SK-MEL-5 (cell line): ENCODE measurements at regions not wholly inside any gene's neighbourhood (a gene's known extent, or its start where the extent isn't known, plus 50 kb on each side); places are given as distances from the start of the nearest gene placed in this dataset.

Experiments
- DNase-seq: peaks from one replicate; pipeline ENCODE4 v3.0.0-alpha.2; 2016; ENCODE audit warnings: low read depth, low spot score
- in situ Hi-C: cut with HindIII; loops from 2 replicates; pipeline ENCODE4 v1.10.0; 2016; ENCODE audit warnings: low sequenced_read_pairs, high pct_unique_total_duplicates, low pct_unique_long_range_greater_than_20kb

- DNase-seq = no peak
- in situ Hi-C loops = no loop called here
Observed at GRCh38 chr18:51578406-51578980, 381.0 kb upstream of the MEX3C start.

GRCh38 chr18:51580580-51580979 is 383.1 kb upstream of the MEX3C start:
- DNase-seq = no peak
- in situ Hi-C loops = no loop called here

DNA sequence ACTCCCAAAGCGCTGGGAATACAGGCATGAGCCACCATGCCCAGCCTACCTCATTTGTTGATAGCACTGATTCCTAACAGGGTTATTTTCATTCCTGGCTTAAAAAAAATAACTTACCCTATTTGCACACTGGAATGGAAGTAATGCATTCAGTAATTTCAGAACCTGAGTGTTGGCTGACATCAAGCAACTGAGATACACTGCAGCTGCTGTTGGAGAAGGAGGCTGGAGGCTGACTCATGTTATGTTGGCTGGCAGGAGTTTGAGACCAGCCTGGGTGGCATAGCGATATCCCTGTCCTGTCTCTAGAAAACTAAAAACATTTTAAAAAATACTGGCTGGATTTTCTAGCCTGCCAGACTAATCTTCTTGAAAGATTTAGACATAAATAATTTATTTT is 385.1 kb upstream of the MEX3C start:
- in situ Hi-C loops = no loop called here
- no peak for DNase-seq

GRCh38 chr18:51588616-51589015 is 391.1 kb upstream of the MEX3C start:
- DNase-seq = no peak
- in situ Hi-C loops = no loop called here

DNA sequence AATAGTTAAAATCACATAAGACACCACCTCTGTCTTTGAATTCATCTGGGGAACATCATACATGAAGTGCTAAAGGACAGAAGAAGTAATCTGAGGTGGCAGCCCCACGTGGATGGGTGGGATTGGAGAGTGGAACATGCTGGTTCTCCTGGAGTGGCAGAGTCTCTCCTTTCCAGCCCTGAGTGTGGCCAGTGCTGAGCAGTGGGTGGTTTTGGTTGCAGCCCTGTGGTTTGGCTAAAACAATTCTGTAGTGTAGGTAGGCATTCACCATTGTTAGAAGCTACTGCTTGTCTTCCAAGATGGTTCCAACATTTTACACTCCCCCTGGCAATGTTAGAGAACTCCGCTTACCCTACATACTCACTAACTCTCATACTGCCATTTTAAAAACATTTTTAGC is 396.4 kb upstream of the MEX3C start:
- no peak for DNase-seq
- in situ Hi-C loops = no loop called here

DNA sequence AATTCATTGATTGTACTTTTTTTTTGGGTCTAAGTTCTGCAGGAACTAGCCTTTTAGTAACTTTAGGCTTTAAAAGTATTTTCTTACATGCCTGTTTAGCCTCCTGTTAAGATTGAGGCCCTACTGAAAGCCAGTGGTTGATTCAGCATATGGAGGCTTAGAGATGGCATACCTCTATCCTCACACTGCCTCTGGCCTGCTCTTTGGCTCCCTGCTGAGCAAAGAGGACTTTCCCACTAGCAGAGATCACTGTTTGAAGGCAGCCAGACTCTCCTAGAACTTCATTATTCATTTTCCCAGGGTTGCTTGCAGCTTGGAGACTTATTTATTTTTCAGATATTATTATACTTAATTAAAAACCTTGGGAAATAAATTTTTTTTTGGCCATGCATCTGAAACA is 405.6 kb upstream of the MEX3C start:
- no peak for DNase-seq
- in situ Hi-C loops = no loop called here

- DNase-seq = no peak
- in situ Hi-C loops = no loop called here
Observed at GRCh38 chr18:51603551-51603950, 406.1 kb upstream of the MEX3C start.

- DNase-seq = no peak
- in situ Hi-C loops = no loop called here
Observed at GRCh38 chr18:51610481-51610880, 413.0 kb upstream of the MEX3C start.

DNA sequence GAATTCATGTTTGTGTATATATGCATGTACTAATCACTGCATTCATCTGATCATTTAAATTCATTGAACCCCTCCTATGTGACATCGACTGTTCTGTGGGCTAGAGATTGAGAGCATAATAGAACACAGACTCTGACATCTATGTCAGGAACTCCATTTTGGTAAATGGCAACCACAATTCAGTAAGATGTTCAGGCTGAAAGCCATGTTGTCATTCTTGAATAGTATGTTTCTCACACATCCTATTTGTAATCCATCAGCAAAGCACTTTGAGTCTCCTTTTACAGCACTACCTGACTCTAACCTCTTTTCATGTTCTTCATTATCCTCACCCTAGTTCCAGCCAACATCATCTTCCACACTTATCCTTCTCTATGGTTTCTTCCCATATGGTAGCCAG is 413.8 kb upstream of the MEX3C start:
- no peak for DNase-seq
- in situ Hi-C loops = no loop called here

DNA sequence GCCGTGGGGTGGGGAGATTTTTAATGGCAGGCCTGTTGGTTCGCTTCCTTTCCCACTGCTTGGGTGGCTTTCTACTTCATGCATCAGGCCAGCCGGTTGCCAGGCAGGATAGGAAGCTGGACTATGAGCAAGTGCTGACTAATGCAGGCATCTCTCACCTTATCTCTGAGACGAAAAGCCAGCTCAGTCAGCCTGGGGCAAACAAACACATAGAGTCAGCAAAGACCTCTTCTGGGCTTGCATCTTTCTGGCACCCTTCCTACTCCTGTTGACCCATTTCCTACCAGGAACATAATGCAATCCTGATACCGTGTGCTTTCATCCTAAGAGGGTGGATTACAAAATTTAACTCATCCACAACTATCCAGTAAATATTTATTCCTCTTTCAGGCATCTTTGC is 416.6 kb upstream of the MEX3C start:
- DNase-seq = no peak
- in situ Hi-C loops = no loop called here

DNA sequence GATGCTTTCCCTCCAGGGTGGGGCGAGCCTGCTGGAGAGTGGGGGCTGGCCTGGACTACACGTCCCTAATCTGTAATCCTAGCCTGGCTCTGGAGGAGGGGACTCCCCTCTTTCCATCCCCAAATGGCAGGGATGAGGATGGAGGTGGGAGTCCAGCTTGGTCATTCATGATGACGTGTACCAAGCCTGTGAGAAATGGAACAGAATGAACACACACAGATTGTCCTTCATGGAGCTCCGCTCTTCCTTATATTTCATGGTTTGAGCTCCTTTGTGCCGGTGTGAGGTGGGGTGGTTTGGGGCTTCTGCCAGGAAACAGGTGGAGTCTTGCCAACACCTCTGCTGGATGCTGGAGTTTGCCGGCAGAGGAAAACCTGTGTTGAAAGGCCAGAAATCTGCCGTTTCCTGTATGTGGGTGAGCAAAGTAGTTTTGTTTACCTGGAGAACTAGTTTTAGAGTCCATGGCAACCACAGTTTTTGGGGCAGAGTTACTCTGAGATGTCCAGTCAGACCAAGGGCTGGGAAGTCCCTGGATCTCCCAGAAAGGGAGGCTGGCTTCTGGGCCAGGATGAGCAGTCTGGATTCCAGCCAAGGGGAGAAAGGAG is 417.6 kb upstream of the MEX3C start:
- in situ Hi-C loops = no loop called here
- DNase-seq = no peak

DNA sequence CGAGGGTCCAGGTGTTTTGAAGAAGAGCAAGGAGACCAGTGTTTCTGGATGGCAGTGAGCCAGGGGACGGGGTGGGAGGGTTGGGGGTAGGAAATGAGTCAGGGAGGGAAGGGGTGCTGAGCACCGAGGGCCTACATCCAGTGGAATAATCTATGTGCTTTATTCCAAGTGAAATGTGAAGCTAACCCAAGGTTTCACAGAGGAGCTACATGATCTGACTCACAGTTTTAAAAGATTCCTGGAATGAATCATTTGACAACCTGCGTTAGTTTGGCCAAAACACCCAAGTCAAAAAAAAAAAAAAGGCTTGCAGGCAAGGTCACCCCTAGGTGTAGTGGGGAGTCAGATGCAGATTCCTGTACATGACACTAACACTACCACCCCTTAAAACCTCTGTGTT is 419.7 kb upstream of the MEX3C start:
- DNase-seq = no peak
- in situ Hi-C loops = no loop called here

DNA sequence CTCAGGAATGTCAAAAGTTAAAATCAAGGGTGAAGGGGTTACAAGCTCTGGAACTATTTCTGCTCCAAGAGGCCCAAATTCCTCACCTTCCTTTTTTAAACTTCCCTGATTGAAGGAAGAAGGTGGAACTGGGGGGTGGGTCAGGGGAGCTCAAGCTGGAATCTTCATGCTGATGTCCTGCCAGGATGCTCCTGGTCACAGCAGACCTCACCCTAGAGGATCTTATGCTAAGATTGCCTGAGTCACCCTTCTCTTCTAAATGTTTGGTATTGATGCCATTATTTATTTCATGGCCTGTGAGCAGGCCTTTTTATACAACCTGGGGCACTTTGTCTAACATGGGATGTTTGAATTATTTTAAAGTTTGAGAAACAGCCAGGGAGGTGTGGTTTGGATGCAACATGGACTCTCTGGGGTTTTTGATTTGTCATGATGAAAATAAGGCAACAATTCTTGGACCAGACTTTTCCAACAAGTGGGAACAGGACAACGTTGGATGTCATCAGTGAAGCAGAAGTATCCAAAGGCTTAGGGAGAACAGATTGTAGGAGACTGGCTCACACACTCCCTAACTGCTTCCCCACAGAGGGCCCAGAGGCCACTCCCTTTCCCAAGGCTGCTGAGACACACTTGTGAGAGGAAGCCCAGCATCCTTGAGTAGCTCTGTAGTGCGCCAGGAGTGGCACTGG is 420.2 kb upstream of the MEX3C start:
- in situ Hi-C loops = no loop called here
- DNase-seq = no peak

GRCh38 chr18:51619283-51619682 is 421.8 kb upstream of the MEX3C start:
- DNase-seq = no peak
- in situ Hi-C loops = no loop called here

- in situ Hi-C loops = no loop called here
- peak; percentile 68 for DNase-seq
Observed at GRCh38 chr18:51621113-51621863, 423.8 kb upstream of the MEX3C start.

DNA sequence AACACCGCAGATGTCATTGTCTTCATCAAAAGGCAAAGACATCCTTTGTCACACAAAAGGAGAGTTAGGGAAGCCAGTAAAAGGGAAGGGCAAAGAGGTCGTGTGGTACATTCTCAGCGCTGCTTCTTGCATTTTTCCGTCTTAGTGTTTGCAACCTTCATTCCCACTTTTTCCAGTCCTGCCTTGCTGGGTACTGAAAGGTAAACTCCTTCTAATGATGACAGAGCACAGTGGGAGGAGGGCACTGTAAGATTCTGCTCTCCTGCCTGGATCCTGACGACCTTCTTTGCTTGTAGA is 424.3 kb upstream of the MEX3C start:
- DNase-seq = no peak

GRCh38 chr18:51622702-51623101 is 425.2 kb upstream of the MEX3C start:
- no peak for DNase-seq
- in situ Hi-C loops = no loop called here

More for the DNA sequence above, 424.3 kb upstream of the MEX3C start:
- in situ Hi-C loops = no loop called here

DNA sequence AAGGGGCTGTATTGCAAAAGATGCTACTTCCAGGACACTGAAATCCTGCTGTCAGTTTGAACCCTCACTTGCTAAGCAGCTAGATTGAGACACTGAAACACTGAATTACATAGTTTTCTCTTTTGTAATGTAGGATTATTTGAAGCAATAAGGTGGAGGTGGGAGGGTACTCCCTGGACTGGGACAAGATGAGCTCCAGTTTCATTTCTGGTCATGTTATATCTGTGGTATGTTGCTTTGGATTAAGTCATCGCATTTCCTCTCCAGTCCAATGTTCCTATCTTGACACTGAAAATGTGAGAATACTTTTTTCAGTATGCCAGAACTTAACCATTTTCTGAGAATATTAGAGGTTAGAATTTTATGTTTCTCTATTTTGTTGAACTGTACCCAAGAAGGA is 426.2 kb upstream of the MEX3C start:
- no peak for DNase-seq
- in situ Hi-C loops = no loop called here

- no peak for DNase-seq
- in situ Hi-C loops = no loop called here
Observed at GRCh38 chr18:51630706-51631105, 433.2 kb upstream of the MEX3C start.
